Peyer's patch (tissue), 4 donors: ENCODE measurements at regions not wholly inside any gene's neighbourhood (a gene's known extent, or its start where the extent isn't known, plus 50 kb on each side); places are given as distances from the start of the nearest gene placed in this dataset.

Experiments used
- DNase-seq, 3 donors: peaks; one replicate each; pipeline ENCODE4 v3.0.0-alpha.2; 2017 to 2019
- H3K27ac ChIP-seq, 4 donors: fragments of 200-600 bp; sonication (generic); one replicate each; pipeline ENCODE4 v1.5.1; 2016 to 2019
- H3K27me3 ChIP-seq, 2 donors: fragments of 200-600 bp; sonication (generic); one replicate each; pipeline ENCODE4 v1.5.1; 2019
- H3K36me3 ChIP-seq, 3 donors: fragments of 200-600 bp; sonication (generic); one replicate each; pipeline ENCODE4 v1.5.1; 2016 to 2019
- H3K4me1 ChIP-seq, 4 donors: fragments of 200-600 bp; sonication (generic); one replicate each; pipeline ENCODE4 v1.5.1; 2016 to 2019
- H3K4me3 ChIP-seq, 4 donors: fragments of 200-600 bp; sonication (generic); 1 replicate in 3 of 4; 2 replicates in 1 of 4; pipeline ENCODE4 v1.5.1; 2016 to 2019; ENCODE audit warnings: mild to moderate bottlenecking in 1 of 4
- H3K9me3 ChIP-seq, 4 donors: fragments of 200-600 bp; sonication (generic); one replicate each; pipeline ENCODE4 v1.5.1; 2016 to 2019; ENCODE audit warnings: mild to moderate bottlenecking in 1 of 4
- POLR2A ChIP-seq, 2 donors: fragments of 450-650 bp; IDR thresholded peaks; one replicate each; pipeline ENCODE4 v1.5.1; 2017; ENCODE audit warnings: antibody characterized with exemption in 2 of 2, mild to moderate bottlenecking in 2 of 2, moderate library complexity in 2 of 2
- TF ChIP-seq, protein P1 (sequence below), 6 experiments: fragments of 450-650 bp in 4 of 6; fragments of 200-600 bp in 2 of 6; sonication (generic) in 1 of 6; IDR thresholded peaks; one replicate each; pipeline ENCODE4 v1.5.1; 2017 to 2019; ENCODE audit warnings: antibody characterized with exemption in 6 of 6, mild to moderate bottlenecking in 3 of 6, moderate library complexity in 1 of 6

DNA sequence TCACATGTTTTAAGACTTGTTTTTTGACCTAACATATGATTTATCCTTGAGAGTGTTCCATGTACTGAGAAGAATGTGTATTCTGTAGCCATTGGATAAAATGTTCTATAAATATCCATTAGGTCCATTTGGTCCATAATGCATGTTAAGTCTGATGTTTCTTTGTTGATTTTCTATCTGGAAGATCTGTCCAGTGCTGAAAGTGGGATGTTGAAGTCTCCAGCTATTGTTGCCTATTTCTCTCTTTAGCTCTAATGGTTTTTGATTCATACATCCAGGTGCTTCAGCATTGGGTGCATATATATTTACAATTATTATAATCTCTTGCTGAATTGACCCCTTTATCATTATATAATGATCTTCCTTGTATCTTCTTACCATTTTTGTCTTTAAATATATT is 451.1 kb downstream of the BRINP1 start:
- H3K36me3 ChIP-seq: no peaks in the 10 kb centered on the region
- no peaks in the 10 kb centered on the region for H3K27me3 ChIP-seq
- no peaks in the 10 kb centered on the region for H3K4me1 ChIP-seq
- no peak overlapping the region for H3K4me3 ChIP-seq
- H3K27ac ChIP-seq: no peak overlapping the region
- TF ChIP-seq, protein P1, sequence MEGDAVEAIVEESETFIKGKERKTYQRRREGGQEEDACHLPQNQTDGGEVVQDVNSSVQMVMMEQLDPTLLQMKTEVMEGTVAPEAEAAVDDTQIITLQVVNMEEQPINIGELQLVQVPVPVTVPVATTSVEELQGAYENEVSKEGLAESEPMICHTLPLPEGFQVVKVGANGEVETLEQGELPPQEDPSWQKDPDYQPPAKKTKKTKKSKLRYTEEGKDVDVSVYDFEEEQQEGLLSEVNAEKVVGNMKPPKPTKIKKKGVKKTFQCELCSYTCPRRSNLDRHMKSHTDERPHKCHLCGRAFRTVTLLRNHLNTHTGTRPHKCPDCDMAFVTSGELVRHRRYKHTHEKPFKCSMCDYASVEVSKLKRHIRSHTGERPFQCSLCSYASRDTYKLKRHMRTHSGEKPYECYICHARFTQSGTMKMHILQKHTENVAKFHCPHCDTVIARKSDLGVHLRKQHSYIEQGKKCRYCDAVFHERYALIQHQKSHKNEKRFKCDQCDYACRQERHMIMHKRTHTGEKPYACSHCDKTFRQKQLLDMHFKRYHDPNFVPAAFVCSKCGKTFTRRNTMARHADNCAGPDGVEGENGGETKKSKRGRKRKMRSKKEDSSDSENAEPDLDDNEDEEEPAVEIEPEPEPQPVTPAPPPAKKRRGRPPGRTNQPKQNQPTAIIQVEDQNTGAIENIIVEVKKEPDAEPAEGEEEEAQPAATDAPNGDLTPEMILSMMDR (IDR thresholded peaks at IDR 0.05): no peak
- no peak for TF ChIP-seq POLR2A (IDR thresholded peaks at IDR 0.05)
- no peaks in the 10 kb centered on the region for H3K9me3 ChIP-seq
- no peak for DNase-seq

DNA sequence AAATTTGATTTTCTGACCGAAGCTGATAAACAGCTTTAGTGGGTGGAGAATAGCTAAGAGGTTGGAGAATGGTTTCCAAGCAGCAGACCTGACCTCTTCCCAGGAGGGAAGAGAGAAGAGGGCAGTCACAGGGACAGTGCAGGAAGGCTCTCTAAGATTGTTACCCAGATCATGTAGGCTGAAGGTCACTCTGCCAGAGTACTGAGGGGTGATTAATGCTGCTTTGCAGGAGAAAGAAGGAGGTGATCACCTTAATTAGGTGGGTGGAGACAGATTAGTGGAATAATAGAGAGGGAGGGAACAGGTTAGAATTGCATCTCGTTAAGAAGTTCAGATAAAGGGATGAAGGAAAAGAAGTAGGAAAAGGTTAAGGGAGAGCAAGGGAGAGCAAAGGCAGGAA is 440.5 kb downstream of the BRINP1 start:
- Histone ChIP-seq H3K27me3 (no peaks in the 10 kb centered on the region), H3K4me1 (no peaks in the 10 kb centered on the region), H3K27ac (no peak overlapping the region), H3K4me3 (no peak overlapping the region), H3K36me3 (no peaks in the 10 kb centered on the region), H3K9me3 (no peaks in the 10 kb centered on the region)
- no peak for DNase-seq
- TF ChIP-seq POLR2A (IDR thresholded peaks at IDR 0.05): no peak
- TF ChIP-seq, protein P1 (IDR thresholded peaks at IDR 0.05): no peak

DNA sequence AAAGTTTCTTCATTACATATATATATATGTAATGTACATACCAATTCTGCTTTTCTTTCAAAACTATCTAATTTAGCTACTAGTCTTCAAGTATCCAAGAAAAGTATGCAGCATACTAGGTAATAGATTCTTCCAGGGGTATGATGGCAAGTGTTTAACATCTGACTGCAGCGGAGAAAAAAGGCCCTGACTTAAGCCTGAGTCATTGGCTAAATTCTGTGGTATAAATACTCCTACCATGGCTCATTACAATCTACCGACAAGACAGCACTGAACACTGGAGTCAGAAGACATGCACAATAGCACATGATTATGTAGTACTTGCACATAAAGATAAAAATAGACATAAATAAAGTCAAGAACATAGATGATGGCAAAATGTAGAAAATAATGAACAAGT is 439.9 kb downstream of the BRINP1 start:
- Histone ChIP-seq H3K36me3 (no peaks in the 10 kb centered on the region), H3K27ac (no peak overlapping the region), H3K4me1 (no peaks in the 10 kb centered on the region), H3K27me3 (no peaks in the 10 kb centered on the region), H3K9me3 (no peaks in the 10 kb centered on the region), H3K4me3 (no peak overlapping the region)
- no peak for DNase-seq
- TF ChIP-seq, protein P1 (IDR thresholded peaks at IDR 0.05): no peak
- no peak for TF ChIP-seq POLR2A (IDR thresholded peaks at IDR 0.05)

DNA sequence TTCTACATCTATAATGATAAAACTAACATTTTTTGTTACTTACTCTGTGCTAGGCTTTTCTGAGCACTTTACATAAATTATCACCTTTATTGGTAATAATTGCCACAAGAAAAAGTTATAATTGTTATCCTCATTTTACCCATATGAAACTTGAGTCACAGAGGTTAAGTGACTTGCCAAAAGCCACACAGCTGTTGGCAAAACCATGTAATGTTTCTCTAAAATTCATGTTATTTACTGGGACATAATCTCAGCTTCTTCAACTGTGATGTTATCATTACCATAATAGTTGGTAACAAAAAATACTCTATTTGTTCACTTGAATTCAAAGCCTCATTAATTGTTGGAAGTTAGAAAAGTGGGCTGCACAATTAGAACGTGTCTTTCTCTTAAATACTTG is 437.3 kb downstream of the BRINP1 start:
- Histone ChIP-seq H3K36me3 (no peaks in the 10 kb centered on the region), H3K27me3 (no peaks in the 10 kb centered on the region), H3K4me3 (no peak overlapping the region), H3K27ac (no peak overlapping the region), H3K9me3 (no peaks in the 10 kb centered on the region), H3K4me1 (no peaks in the 10 kb centered on the region)
- TF ChIP-seq, protein P1 (IDR thresholded peaks at IDR 0.05): no peak
- TF ChIP-seq POLR2A (IDR thresholded peaks at IDR 0.05): no peak
- DNase-seq: no peak

DNA sequence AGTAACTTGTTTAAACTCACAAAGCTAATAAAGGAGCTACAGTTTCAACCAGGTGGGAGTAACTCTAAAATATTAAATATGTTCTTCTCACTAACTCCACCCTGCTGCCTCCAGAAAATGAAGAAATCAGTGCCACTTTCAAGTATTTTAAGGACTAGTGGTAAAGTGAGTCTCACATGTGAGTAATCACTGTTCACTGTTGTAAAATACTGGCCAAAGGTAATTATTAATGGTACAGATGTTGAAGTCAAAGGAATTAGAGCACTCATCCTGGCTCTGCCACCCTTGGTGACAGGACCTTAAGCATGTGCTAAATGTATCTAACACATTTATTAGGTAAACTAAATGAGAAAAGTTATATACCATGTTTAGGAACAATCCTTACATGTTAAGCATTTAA is 430.7 kb downstream of the BRINP1 start:
- Histone ChIP-seq H3K9me3 (no peaks in the 10 kb centered on the region), H3K27me3 (no peaks in the 10 kb centered on the region), H3K4me3 (no peak overlapping the region), H3K27ac (no peak overlapping the region), H3K36me3 (no peaks in the 10 kb centered on the region), H3K4me1 (no peaks in the 10 kb centered on the region)
- TF ChIP-seq POLR2A (IDR thresholded peaks at IDR 0.05): no peak
- TF ChIP-seq, protein P1 (IDR thresholded peaks at IDR 0.05): no peak
- DNase-seq: no peak

DNA sequence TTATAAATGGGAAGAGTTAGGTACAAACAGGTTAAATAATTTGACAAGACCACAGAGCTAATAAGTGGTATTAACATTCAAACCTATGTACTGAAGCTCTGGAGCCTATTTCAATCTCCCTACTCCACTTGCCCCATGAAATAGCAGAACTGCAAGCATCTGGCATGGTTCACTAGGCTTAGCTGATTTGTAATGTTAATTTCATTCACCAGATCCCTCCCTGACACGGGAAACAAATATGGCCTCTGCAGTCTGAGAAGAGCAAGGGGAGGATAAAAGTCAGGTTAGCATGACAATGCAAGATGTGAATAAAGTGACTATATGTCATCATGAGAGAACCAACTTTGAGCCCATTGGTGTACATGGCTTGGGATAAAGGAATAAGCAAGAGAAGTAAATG is 428.8 kb downstream of the BRINP1 start:
- Histone ChIP-seq H3K27ac (no peak overlapping the region), H3K4me3 (no peak overlapping the region), H3K4me1 (no peaks in the 10 kb centered on the region), H3K27me3 (no peaks in the 10 kb centered on the region), H3K9me3 (no peaks in the 10 kb centered on the region), H3K36me3 (no peaks in the 10 kb centered on the region)
- TF ChIP-seq, protein P1 (IDR thresholded peaks at IDR 0.05): no peak
- TF ChIP-seq POLR2A (IDR thresholded peaks at IDR 0.05): no peak
- DNase-seq: no peak
